ENCODE measurements at regions not wholly inside any gene's neighbourhood (a gene's known extent, or its start where the extent isn't known, plus 50 kb on each side); places are given as distances from the start of the nearest gene placed in this dataset.

- DNase-seq, result no peak
These were observed 586.3 kb upstream of the SALL3 start for GRCh38 chr18:78393086-78393862.

- no peak for DNase-seq
These were observed 583.5 kb upstream of the SALL3 start for GRCh38 chr18:78396077-78396476.

- DNase-seq, result no peak
These were observed 582.9 kb upstream of the SALL3 start for GRCh38 chr18:78396756-78397155.

- no peak for DNase-seq
These were observed 579.6 kb upstream of the SALL3 start for GRCh38 chr18:78399992-78400503.

GRCh38 chr18:78402440-78402839 lies 577.2 kb upstream of the SALL3 start:
- DNase-seq, result no peak

GRCh38 chr18:78402966-78403365 lies 576.7 kb upstream of the SALL3 start:
- DNase-seq, result no peak

GRCh38 chr18:78403371-78403770 lies 576.2 kb upstream of the SALL3 start:
- no peak for DNase-seq

GRCh38 chr18:78405763-78406162 lies 573.9 kb upstream of the SALL3 start:
- DNase-seq, result no peak

GRCh38 chr18:78406743-78407465 lies 572.7 kb upstream of the SALL3 start:
- DNase-seq, result no peak

- no peak for DNase-seq
These were observed 572.2 kb upstream of the SALL3 start for GRCh38 chr18:78407466-78407844.

GRCh38 chr18:78408623-78409022 lies 571.0 kb upstream of the SALL3 start:
- no peak for DNase-seq

- DNase-seq, result no peak
These were observed 569.4 kb upstream of the SALL3 start for GRCh38 chr18:78410094-78410786.

- no peak for DNase-seq
These were observed 568.1 kb upstream of the SALL3 start for GRCh38 chr18:78411539-78411938.

- DNase-seq, result no peak
These were observed 565.3 kb upstream of the SALL3 start for GRCh38 chr18:78414302-78414701.

GRCh38 chr18:78416853-78417252 lies 562.8 kb upstream of the SALL3 start:
- DNase-seq, result no peak

GRCh38 chr18:78418379-78418778 lies 561.2 kb upstream of the SALL3 start:
- DNase-seq, result no peak

GRCh38 chr18:78419171-78419570 lies 560.4 kb upstream of the SALL3 start:
- no peak for DNase-seq

- DNase-seq, result no peak
These were observed 559.5 kb upstream of the SALL3 start for GRCh38 chr18:78420116-78420515.

- no peak for DNase-seq
These were observed 558.2 kb upstream of the SALL3 start for GRCh38 chr18:78421392-78421791.

GRCh38 chr18:78422336-78422735 lies 557.3 kb upstream of the SALL3 start:
- no peak for DNase-seq

GRCh38 chr18:78423811-78424210 lies 555.8 kb upstream of the SALL3 start:
- DNase-seq, result no peak

- no peak for DNase-seq
These were observed 555.1 kb upstream of the SALL3 start for GRCh38 chr18:78424403-78425018.

- DNase-seq, result no peak
These were observed 554.6 kb upstream of the SALL3 start for GRCh38 chr18:78425019-78425412.
